AG09319 (cell line): ENCODE measurements at regions not wholly inside any gene's neighbourhood (a gene's known extent, or its start where the extent isn't known, plus 50 kb on each side); places are given as distances from the start of the nearest gene placed in this dataset.

ENCODE experiments used
- DNase-seq: peaks from one replicate; pipeline ENCODE4 v3.0.0-alpha.2; 2010; ENCODE audit warnings: low read depth; ENCODE audit errors: extremely low read depth
- CTCF ChIP-seq: IDR thresholded peaks from 2 replicates; pipeline ENCODE4 v1.5.1; 2011; ENCODE audit warnings: low read depth, mild to moderate bottlenecking, inconsistent platforms, low read length, moderate library complexity

GRCh38 chr4:57655342-57655741 lies 545.2 kb upstream of the IGFBP7 start:
- DNase-seq: no peak
- no peak for TF ChIP-seq CTCF

GRCh38 chr4:57652779-57653178 lies 542.6 kb upstream of the IGFBP7 start:
- no peak for TF ChIP-seq CTCF

GRCh38 chr4:57640391-57641100 lies 530.4 kb upstream of the IGFBP7 start:
- DNase-seq: no peak
- no peak for TF ChIP-seq CTCF

More at GRCh38 chr4:57652779-57653178, 542.6 kb upstream of the IGFBP7 start:
- no peak for DNase-seq

- DNase-seq: no peak
- TF ChIP-seq CTCF: no peak
Measured at GRCh38 chr4:57639561-57640382, 529.6 kb upstream of the IGFBP7 start.

- DNase-seq: no peak
- TF ChIP-seq CTCF: no peak
Measured at GRCh38 chr4:57635910-57636309, 525.7 kb upstream of the IGFBP7 start.

- DNase-seq: no peak
- no peak for TF ChIP-seq CTCF
Measured at GRCh38 chr4:57633212-57633859, 523.2 kb upstream of the IGFBP7 start.

GRCh38 chr4:57632564-57632963 lies 522.4 kb upstream of the IGFBP7 start:
- TF ChIP-seq CTCF: no peak
- DNase-seq: no peak
